ENCODE measurements at regions not wholly inside any gene's neighbourhood (a gene's known extent, or its start where the extent isn't known, plus 50 kb on each side); places are given as distances from the start of the nearest gene placed in this dataset.
"Not testable (repeated sequence)": the region's sequence is repeated elsewhere in the genome, so short reads cannot be mapped to it uniquely, and the experiment has no call there.

DNA sequence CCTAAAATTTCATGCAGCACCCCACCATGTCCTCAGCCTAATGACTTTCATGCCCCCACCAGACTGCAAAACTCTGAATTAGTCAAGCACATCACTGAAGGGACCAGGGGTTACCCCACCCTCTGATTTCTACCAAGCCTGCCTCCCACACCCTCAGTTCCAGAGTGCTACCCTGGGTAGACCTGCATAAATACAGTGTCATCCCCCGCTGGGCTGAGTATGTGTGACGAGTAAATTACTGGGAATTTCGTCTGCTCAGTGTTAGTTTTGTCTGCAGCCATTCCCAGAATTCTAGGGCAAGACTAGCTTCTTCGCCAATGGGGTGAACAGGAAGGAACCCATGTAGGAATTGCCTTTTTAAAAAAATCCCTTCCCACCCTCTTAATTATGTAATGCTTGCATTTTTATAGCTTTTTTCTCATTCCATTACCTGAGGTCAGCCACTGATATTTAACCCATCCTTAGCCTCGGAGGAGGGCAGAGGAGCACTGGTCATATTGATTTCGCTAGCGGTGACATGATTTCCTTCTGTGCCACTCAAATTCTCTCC, 837.5 kb upstream of the DEFB115 start:
- TF ChIP-seq POLR2A (IDR thresholded peaks at IDR 0.05): not testable (repeated sequence)
- TF ChIP-seq, protein P1, sequence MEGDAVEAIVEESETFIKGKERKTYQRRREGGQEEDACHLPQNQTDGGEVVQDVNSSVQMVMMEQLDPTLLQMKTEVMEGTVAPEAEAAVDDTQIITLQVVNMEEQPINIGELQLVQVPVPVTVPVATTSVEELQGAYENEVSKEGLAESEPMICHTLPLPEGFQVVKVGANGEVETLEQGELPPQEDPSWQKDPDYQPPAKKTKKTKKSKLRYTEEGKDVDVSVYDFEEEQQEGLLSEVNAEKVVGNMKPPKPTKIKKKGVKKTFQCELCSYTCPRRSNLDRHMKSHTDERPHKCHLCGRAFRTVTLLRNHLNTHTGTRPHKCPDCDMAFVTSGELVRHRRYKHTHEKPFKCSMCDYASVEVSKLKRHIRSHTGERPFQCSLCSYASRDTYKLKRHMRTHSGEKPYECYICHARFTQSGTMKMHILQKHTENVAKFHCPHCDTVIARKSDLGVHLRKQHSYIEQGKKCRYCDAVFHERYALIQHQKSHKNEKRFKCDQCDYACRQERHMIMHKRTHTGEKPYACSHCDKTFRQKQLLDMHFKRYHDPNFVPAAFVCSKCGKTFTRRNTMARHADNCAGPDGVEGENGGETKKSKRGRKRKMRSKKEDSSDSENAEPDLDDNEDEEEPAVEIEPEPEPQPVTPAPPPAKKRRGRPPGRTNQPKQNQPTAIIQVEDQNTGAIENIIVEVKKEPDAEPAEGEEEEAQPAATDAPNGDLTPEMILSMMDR (IDR thresholded peaks at IDR 0.05): not testable (repeated sequence)
